Activated T-helper 9 cell treated with anti-CD3 and anti-CD28 coated beads, Interleukin-2, amount 50 U/mL, for 16 hours (primary cell): ENCODE measurements at regions not wholly inside any gene's neighbourhood (a gene's known extent, or its start where the extent isn't known, plus 50 kb on each side); places are given as distances from the start of the nearest gene placed in this dataset.
"Not testable (repeated sequence)": the region's sequence is repeated elsewhere in the genome, so short reads cannot be mapped to it uniquely, and the experiment has no call there.

Experiments used
- DNase-seq: peaks from one replicate; pipeline ENCODE4 v3.0.0-alpha.2; 2020; ENCODE audit warnings: low read depth

- DNase-seq: no peak
Observed at GRCh38 chr3:188974856-188975599, 196.7 kb upstream of the TPRG1 start.

- DNase-seq: no peak
Observed at GRCh38 chr3:188975600-188976314, 196.0 kb upstream of the TPRG1 start.

GRCh38 chr3:188976407-188976806 lies 195.4 kb upstream of the TPRG1 start:
- DNase-seq: no peak

GRCh38 chr3:188978421-188979171 lies 193.2 kb upstream of the TPRG1 start:
- DNase-seq: no peak

- DNase-seq: no peak
Observed at GRCh38 chr3:188979248-188979647, 192.5 kb upstream of the TPRG1 start.

GRCh38 chr3:188979669-188980310 lies 192.0 kb upstream of the TPRG1 start:
- DNase-seq: no peak

- no peak for DNase-seq
Observed at GRCh38 chr3:188993181-188993580, 178.6 kb upstream of the TPRG1 start.

- no peak for DNase-seq
Observed at GRCh38 chr3:189001559-189001958, 170.2 kb upstream of the TPRG1 start.

- DNase-seq: no peak
Observed at GRCh38 chr3:189003410-189003809, 168.4 kb upstream of the TPRG1 start.

- no peak for DNase-seq
Observed at GRCh38 chr3:189013224-189013888, 158.4 kb upstream of the TPRG1 start.

GRCh38 chr3:189014526-189014925 lies 157.2 kb upstream of the TPRG1 start:
- DNase-seq: no peak

- DNase-seq: not testable (repeated sequence)
Observed at GRCh38 chr3:189022576-189023466, 148.9 kb upstream of the TPRG1 start.

- no peak for DNase-seq
Observed at GRCh38 chr3:189025866-189026265, 145.9 kb upstream of the TPRG1 start.

GRCh38 chr3:189027626-189028155 lies 144.1 kb upstream of the TPRG1 start:
- DNase-seq: no peak

GRCh38 chr3:189038773-189039745 lies 132.7 kb upstream of the TPRG1 start:
- no peak for DNase-seq

GRCh38 chr3:189040656-189041335 lies 131.0 kb upstream of the TPRG1 start:
- no peak for DNase-seq

GRCh38 chr3:189041482-189042090 lies 130.2 kb upstream of the TPRG1 start:
- DNase-seq: peak; percentile 57

- no peak for DNase-seq
Observed at GRCh38 chr3:189042832-189043231, 128.9 kb upstream of the TPRG1 start.
